CD4-positive, alpha-beta T cell (primary cell): ENCODE measurements at regions not wholly inside any gene's neighbourhood (a gene's known extent, or its start where the extent isn't known, plus 50 kb on each side); places are given as distances from the start of the nearest gene placed in this dataset.

ENCODE experiments used
- ATAC-seq: fragments of 200-7000 bp; cut with Tn5 transposase; one replicate; pipeline ENCODE4 v1.10.0; 2022; ENCODE audit warnings: mild to moderate bottlenecking; ENCODE audit not compliant: poor library complexity
- CTCF ChIA-PET: fragments of 350-600 bp; sonication (Branson Sonifier 250); formaldehyde crosslinking; loops from one replicate; lab custom pipeline; 2021; ENCODE audit warnings: antibody characterized with exemption, inconsistent platforms; lab: Charles Lee
- POLR2A ChIA-PET: fragments of 350-600 bp; sonication (Branson Sonifier 250); formaldehyde crosslinking; loops from one replicate; lab custom pipeline; 2021; ENCODE audit warnings: antibody characterized with exemption, inconsistent platforms; lab: Charles Lee
- DNase-seq, 14 experiments: peaks; one replicate each; pipeline ENCODE4 v3.0.0-alpha.2; 2013 to 2020; ENCODE audit warnings: mixed read lengths in 2 of 14
- H3K27ac ChIP-seq, 2 donors: one replicate each; pipeline versions ENCODE4 v1.5.1 to v1.7.0; 2013; ENCODE audit warnings: low read length in 2 of 2, low read depth in 1 of 2, mild to moderate bottlenecking in 1 of 2
- H3K27me3 ChIP-seq, 2 experiments: 1 replicate in 1 of 2; 2 replicates in 1 of 2; pipeline versions ENCODE4 v1.6.1 to v1.7.0; 2013; ENCODE audit warnings: low read length in 2 of 2, control low read depth in 1 of 2, mild to moderate bottlenecking in 1 of 2, moderate library complexity in 1 of 2; ENCODE audit not compliant: insufficient read depth in 2 of 2, control insufficient read depth in 1 of 2
- H3K36me3 ChIP-seq: one replicate; pipeline ENCODE4 v1.6.1; 2013; ENCODE audit warnings: low read length, control low read depth; ENCODE audit not compliant: insufficient read depth
- H3K4me1 ChIP-seq: one replicate; pipeline ENCODE4 v1.6.1; 2013; ENCODE audit warnings: low read length, control low read depth; ENCODE audit not compliant: insufficient read depth
- H3K4me3 ChIP-seq: one replicate; pipeline ENCODE4 v1.5.1; 2013; ENCODE audit warnings: mild to moderate bottlenecking, low read length, moderate library complexity
- H3K9me3 ChIP-seq, 2 experiments: 1 replicate in 1 of 2; 2 replicates in 1 of 2; pipeline versions ENCODE4 v1.6.1 to v1.7.0; 2013; ENCODE audit warnings: low read length in 2 of 2, mild to moderate bottlenecking in 2 of 2, control low read depth in 1 of 2, moderate library complexity in 1 of 2; ENCODE audit not compliant: control insufficient read depth in 1 of 2, insufficient read depth in 1 of 2
- H3K27ac Mint-ChIP-seq: one replicate; pipeline ENCODE4 v1.8.0; 2020; ENCODE audit warnings: mixed read lengths
- H3K27me3 Mint-ChIP-seq: one replicate; pipeline ENCODE4 v1.8.0; 2021; ENCODE audit warnings: mixed read lengths
- H3K36me3 Mint-ChIP-seq: one replicate; pipeline ENCODE4 v1.8.0; 2021; ENCODE audit warnings: low read depth, mixed read lengths
- H3K4me1 Mint-ChIP-seq: one replicate; pipeline ENCODE4 v1.8.0; 2021; ENCODE audit warnings: low read depth, mixed read lengths
- H3K4me3 Mint-ChIP-seq: one replicate; pipeline ENCODE4 v1.8.0; 2020; ENCODE audit warnings: mild to moderate bottlenecking, mixed read lengths
- H3K9me3 Mint-ChIP-seq: one replicate; pipeline ENCODE4 v1.8.0; 2020; ENCODE audit warnings: mixed read lengths
- CTCF ChIP-seq: fragments of 200-600 bp; IDR thresholded peaks from one replicate; pipeline ENCODE4 v1.8.0; 2022; ENCODE audit warnings: antibody characterized with exemption, mild to moderate bottlenecking
- intact Hi-C, 2 experiments: fragments of 100-400 bp; cut with DNase I in 1 of 2; cut with micrococcal nuclease in 1 of 2; formaldehyde crosslinking; loops; one replicate each; pipeline versions ENCODE4 v1.15.1 to v1.9.0; 2023 to 2025; cut with DNase I, micrococcal nuclease

GRCh38 chr9:107698779-107699178 is 209.2 kb upstream of the KLF4 start:
- Mint-ChIP-seq H3K27me3 (no peaks in the 10 kb centered on the region), H3K36me3 (no peaks in the 10 kb centered on the region), H3K4me3 (no peak overlapping the region), H3K27ac (no peak overlapping the region), H3K4me1 (no peaks in the 10 kb centered on the region), H3K9me3 (peaks cover 6% of the 10 kb centered on the region)
- no peak for TF ChIP-seq CTCF
- ChIA-PET POLR2A (no interaction called here), CTCF (no interaction called here)
- no peak overlapping the region for H3K27ac ChIP-seq
- no peaks in the 10 kb centered on the region for H3K9me3 ChIP-seq
- no peak overlapping the region for H3K4me3 ChIP-seq
- DNase-seq (no peak), ATAC-seq (no peak)
- intact Hi-C loops: loop anchor here in 1 of 2 experiments (1.0 kb wide), 1 partner anchor 30 kb away; no protein-coding TSS in a partner anchor
- no peaks in the 10 kb centered on the region for H3K36me3 ChIP-seq
- no peaks in the 10 kb centered on the region for H3K27me3 ChIP-seq
- no peaks in the 10 kb centered on the region for H3K4me1 ChIP-seq

GRCh38 chr9:107696302-107696701 is 206.7 kb upstream of the KLF4 start:
- H3K36me3 ChIP-seq: no peaks in the 10 kb centered on the region
- H3K27me3 Mint-ChIP-seq: no peaks in the 10 kb centered on the region
- no peaks in the 10 kb centered on the region for H3K27me3 ChIP-seq
- POLR2A ChIA-PET: no interaction called here
- no peaks in the 10 kb centered on the region for H3K36me3 Mint-ChIP-seq
- no peaks in the 10 kb centered on the region for H3K4me1 ChIP-seq
- H3K9me3 Mint-ChIP-seq: no peaks in the 10 kb centered on the region
- no peak overlapping the region for H3K27ac Mint-ChIP-seq
- intact Hi-C loops: no loop called here
- no peaks in the 10 kb centered on the region for H3K4me1 Mint-ChIP-seq
- ATAC-seq (no peak), DNase-seq (no peak)
- CTCF ChIA-PET: no interaction called here
- no peak overlapping the region for H3K4me3 Mint-ChIP-seq
- no peak overlapping the region for H3K27ac ChIP-seq
- H3K9me3 ChIP-seq: no peaks in the 10 kb centered on the region
- TF ChIP-seq CTCF: no peak
- no peak overlapping the region for H3K4me3 ChIP-seq

- POLR2A ChIA-PET: no interaction called here
- H3K9me3 ChIP-seq: no peaks in the 10 kb centered on the region
- ATAC-seq (no peak), DNase-seq (no peak)
- H3K4me3 Mint-ChIP-seq: no peak overlapping the region
- H3K4me1 ChIP-seq: no peaks in the 10 kb centered on the region
- H3K27me3 Mint-ChIP-seq: no peaks in the 10 kb centered on the region
- no peak overlapping the region for H3K27ac Mint-ChIP-seq
- CTCF ChIA-PET: no interaction called here
- no peak overlapping the region for H3K27ac ChIP-seq
- H3K27me3 ChIP-seq: no peaks in the 10 kb centered on the region
- no peaks in the 10 kb centered on the region for H3K36me3 Mint-ChIP-seq
- TF ChIP-seq CTCF: no peak
- H3K36me3 ChIP-seq: no peaks in the 10 kb centered on the region
- H3K9me3 Mint-ChIP-seq: no peaks in the 10 kb centered on the region
- H3K4me3 ChIP-seq: no peak overlapping the region
- intact Hi-C loops: no loop called here
- no peaks in the 10 kb centered on the region for H3K4me1 Mint-ChIP-seq
Measured at GRCh38 chr9:107694390-107694789, 204.8 kb upstream of the KLF4 start.
